GM12891 (cell line): ENCODE measurements at regions not wholly inside any gene's neighbourhood (a gene's known extent, or its start where the extent isn't known, plus 50 kb on each side); places are given as distances from the start of the nearest gene placed in this dataset.
"Not testable (repeated sequence)": the region's sequence is repeated elsewhere in the genome, so short reads cannot be mapped to it uniquely, and the experiment has no call there.

Source experiments
- POLR2A ChIP-seq: IDR thresholded peaks from 2 replicates; pipeline ENCODE4 v1.6.1; 2011; ENCODE audit warnings: low read depth, low read length, control low read depth
- POU2F2 ChIP-seq: IDR thresholded peaks from 2 replicates; pipeline ENCODE4 v1.6.1; 2011; ENCODE audit warnings: low read depth, mild to moderate bottlenecking, control low read depth, low read length, moderate library complexity
- TAF1 ChIP-seq: IDR thresholded peaks from 2 replicates; pipeline ENCODE4 v1.6.1; 2011; ENCODE audit warnings: low read depth, low read length, control low read depth

DNA sequence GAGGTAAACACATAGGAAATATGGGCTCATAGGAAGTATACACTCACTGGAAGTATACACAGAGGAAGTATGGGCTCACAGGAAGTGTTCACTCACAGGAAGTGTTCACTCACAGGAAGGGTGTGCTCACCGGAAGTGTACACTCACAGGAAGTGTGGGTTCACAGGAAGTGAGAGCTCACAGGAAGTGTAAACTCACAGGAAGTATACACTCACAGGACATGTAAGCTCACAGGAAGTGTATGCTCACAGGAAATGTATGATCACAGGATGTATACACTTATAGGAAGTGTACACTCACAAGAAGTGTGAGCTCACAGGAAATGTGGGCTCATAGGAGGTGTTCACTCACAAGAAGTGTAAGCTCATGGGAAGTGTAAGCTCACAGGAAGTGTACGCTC lies 88.1 kb downstream of the ATP6V0E2 start:
- not testable (repeated sequence) for TF ChIP-seq TAF1, POLR2A, POU2F2
